ENCODE measurements at regions not wholly inside any gene's neighbourhood (a gene's known extent, or its start where the extent isn't known, plus 50 kb on each side); places are given as distances from the start of the nearest gene placed in this dataset.

GRCh38 chr5:163944738-163945137 lies 439.3 kb downstream of the MAT2B start:
- TF ChIP-seq POLR2A (IDR thresholded peaks at IDR 0.05; ENCODE audit: low read length) (no peak), GATA1 (IDR thresholded peaks at IDR 0.05; ENCODE audit: low read depth, low read length) (no peak)
